Activated CD4-positive, alpha-beta T cell treated with anti-CD3 and anti-CD28 coated beads for 36 hours (primary cell): ENCODE measurements at regions not wholly inside any gene's neighbourhood (a gene's known extent, or its start where the extent isn't known, plus 50 kb on each side); places are given as distances from the start of the nearest gene placed in this dataset.

Experiments used
- ATAC-seq: fragments of 200-7000 bp; cut with Tn5 transposase; one replicate; pipeline ENCODE4 v1.10.0; 2021; ENCODE audit warnings: mild to moderate bottlenecking, moderate library complexity
- CTCF ChIA-PET: fragments of 350-600 bp; sonication (Branson Sonifier 250); formaldehyde crosslinking; loops from one replicate; lab custom pipeline; 2021; ENCODE audit warnings: antibody characterized with exemption; lab: Charles Lee
- POLR2A ChIA-PET: fragments of 350-600 bp; sonication (Branson Sonifier 250); formaldehyde crosslinking; loops from one replicate; lab custom pipeline; 2021; ENCODE audit warnings: antibody characterized with exemption, inconsistent platforms; lab: Charles Lee
- DNase-seq: peaks from one replicate; pipeline ENCODE4 v3.0.0-alpha.2; 2020
- H3K27ac Mint-ChIP-seq: one replicate; pipeline ENCODE4 v1.8.0; 2021; ENCODE audit warnings: mixed read lengths
- H3K27me3 Mint-ChIP-seq: one replicate; pipeline ENCODE4 v1.8.0; 2021; ENCODE audit warnings: mixed read lengths
- H3K36me3 Mint-ChIP-seq: one replicate; pipeline ENCODE4 v1.8.0; 2021; ENCODE audit warnings: low read depth, mixed read lengths
- H3K4me1 Mint-ChIP-seq: one replicate; pipeline ENCODE4 v1.8.0; 2021; ENCODE audit warnings: mixed read lengths
- H3K4me3 Mint-ChIP-seq: one replicate; pipeline ENCODE4 v1.8.0; 2021; ENCODE audit warnings: mild to moderate bottlenecking, moderate library complexity, mixed read lengths
- H3K9me3 Mint-ChIP-seq: one replicate; pipeline ENCODE4 v1.8.0; 2021; ENCODE audit warnings: low read depth, mixed read lengths
- intact Hi-C, 2 experiments: fragments of 100-400 bp; cut with DNase I in 1 of 2; cut with micrococcal nuclease in 1 of 2; formaldehyde crosslinking; loops; one replicate each; pipeline versions ENCODE4 v1.14.2 to v1.15.1; 2022 to 2024; cut with DNase I, micrococcal nuclease

GRCh38 chr9:126036881-126037291 is 289.7 kb downstream of the PBX3 start:
- ChIA-PET CTCF (no interaction called here), POLR2A (no interaction called here)
- DNase-seq = no peak
- intact Hi-C loops = no loop called here
- Mint-ChIP-seq H3K4me1 (no peaks in the 10 kb centered on the region), H3K27ac (no peak overlapping the region), H3K27me3 (peaks cover 17% of the 10 kb centered on the region), H3K4me3 (no peak overlapping the region), H3K36me3 (no peaks in the 10 kb centered on the region), H3K9me3 (no peaks in the 10 kb centered on the region)
- no peak for ATAC-seq

- intact Hi-C loops = no loop called here
- Mint-ChIP-seq H3K4me1 (no peaks in the 10 kb centered on the region), H3K27me3 (peaks cover 13% of the 10 kb centered on the region), H3K36me3 (no peaks in the 10 kb centered on the region), H3K27ac (no peak overlapping the region), H3K4me3 (no peak overlapping the region), H3K9me3 (peaks cover 5% of the 10 kb centered on the region)
- POLR2A ChIA-PET = no interaction called here
- CTCF ChIA-PET = interaction anchor here (0.6 kb wide), 1 partner anchor 172 kb away, joined by 3 read pairs; no protein-coding TSS in a partner anchor
- no peak for DNase-seq
- ATAC-seq = no peak
Observed at GRCh38 chr9:126038790-126039189, 287.8 kb upstream of the MVB12B start.

- Mint-ChIP-seq H3K27me3 (peaks cover 13% of the 10 kb centered on the region), H3K4me3 (no peak overlapping the region), H3K36me3 (no peaks in the 10 kb centered on the region), H3K4me1 (no peaks in the 10 kb centered on the region), H3K27ac (no peak overlapping the region), H3K9me3 (peaks cover 13% of the 10 kb centered on the region)
- intact Hi-C loops = no loop called here
- ChIA-PET POLR2A (no interaction called here), CTCF (interaction anchor here (0.7 kb wide), 1 partner anchor 424 kb away, joined by 3 read pairs; no protein-coding TSS in a partner anchor)
- ATAC-seq = no peak
- DNase-seq = no peak
Observed at GRCh38 chr9:126043681-126044080, 282.9 kb upstream of the MVB12B start.

- Mint-ChIP-seq H3K4me3 (no peak overlapping the region), H3K36me3 (no peaks in the 10 kb centered on the region), H3K27me3 (peaks cover 13% of the 10 kb centered on the region), H3K9me3 (peaks cover 8% of the 10 kb centered on the region), H3K27ac (no peak overlapping the region), H3K4me1 (no peaks in the 10 kb centered on the region)
- DNase-seq = no peak
- POLR2A ChIA-PET = no interaction called here
- intact Hi-C loops = no loop called here
- no peak for ATAC-seq
- CTCF ChIA-PET = interaction anchor here (0.6 kb wide), 1 partner anchor 1623 kb away, joined by 4 read pairs; no protein-coding TSS in a partner anchor
Observed at GRCh38 chr9:126049088-126049487, 277.5 kb upstream of the MVB12B start.

- intact Hi-C loops = no loop called here
- no peaks in the 10 kb centered on the region for H3K4me1 Mint-ChIP-seq
- H3K9me3 Mint-ChIP-seq = peaks cover 5% of the 10 kb centered on the region
- ChIA-PET POLR2A (no interaction called here), CTCF (no interaction called here)
- H3K27me3 Mint-ChIP-seq = peaks cover 8% of the 10 kb centered on the region
- no peaks in the 10 kb centered on the region for H3K36me3 Mint-ChIP-seq
- no peak overlapping the region for H3K27ac Mint-ChIP-seq
- ATAC-seq (no peak), DNase-seq (no peak)
- H3K4me3 Mint-ChIP-seq = no peak overlapping the region
Observed at GRCh38 chr9:126049896-126050604, 276.6 kb upstream of the MVB12B start.

- intact Hi-C loops = no loop called here
- no peak overlapping the region for H3K4me3 Mint-ChIP-seq
- ChIA-PET POLR2A (no interaction called here), CTCF (no interaction called here)
- no peaks in the 10 kb centered on the region for H3K36me3 Mint-ChIP-seq
- ATAC-seq = no peak
- H3K27me3 Mint-ChIP-seq = peaks cover 10% of the 10 kb centered on the region
- DNase-seq = no peak
- peaks cover 5% of the 10 kb centered on the region for H3K9me3 Mint-ChIP-seq
- H3K27ac Mint-ChIP-seq = no peak overlapping the region
- H3K4me1 Mint-ChIP-seq = no peaks in the 10 kb centered on the region
Observed at GRCh38 chr9:126050605-126050990, 276.0 kb upstream of the MVB12B start.

GRCh38 chr9:126051446-126052130 is 275.0 kb upstream of the MVB12B start:
- Mint-ChIP-seq H3K9me3 (no peaks in the 10 kb centered on the region), H3K27ac (no peak overlapping the region), H3K36me3 (no peaks in the 10 kb centered on the region), H3K4me1 (no peaks in the 10 kb centered on the region), H3K27me3 (peaks cover 8% of the 10 kb centered on the region), H3K4me3 (no peak overlapping the region)
- no peak for DNase-seq
- CTCF ChIA-PET = no interaction called here
- POLR2A ChIA-PET = no interaction called here
- no peak for ATAC-seq
- intact Hi-C loops = no loop called here

- intact Hi-C loops = no loop called here
- H3K27me3 Mint-ChIP-seq = peaks cover 8% of the 10 kb centered on the region
- DNase-seq = no peak
- H3K9me3 Mint-ChIP-seq = no peaks in the 10 kb centered on the region
- no peaks in the 10 kb centered on the region for H3K36me3 Mint-ChIP-seq
- ATAC-seq = no peak
- no peak overlapping the region for H3K4me3 Mint-ChIP-seq
- CTCF ChIA-PET = no interaction called here
- no peak overlapping the region for H3K27ac Mint-ChIP-seq
- POLR2A ChIA-PET = no interaction called here
- H3K4me1 Mint-ChIP-seq = no peaks in the 10 kb centered on the region
Observed at GRCh38 chr9:126052791-126053190, 273.8 kb upstream of the MVB12B start.

- ChIA-PET POLR2A (no interaction called here), CTCF (no interaction called here)
- H3K27ac Mint-ChIP-seq = no peak overlapping the region
- no peak for ATAC-seq
- intact Hi-C loops = no loop called here
- H3K9me3 Mint-ChIP-seq = no peaks in the 10 kb centered on the region
- H3K4me3 Mint-ChIP-seq = no peak overlapping the region
- H3K36me3 Mint-ChIP-seq = no peaks in the 10 kb centered on the region
- no peak for DNase-seq
- peaks cover 10% of the 10 kb centered on the region for H3K27me3 Mint-ChIP-seq
- no peaks in the 10 kb centered on the region for H3K4me1 Mint-ChIP-seq
Observed at GRCh38 chr9:126053913-126054312, 272.7 kb upstream of the MVB12B start.

- no peak overlapping the region for H3K27ac Mint-ChIP-seq
- ChIA-PET POLR2A (no interaction called here), CTCF (interaction anchor here (0.5 kb wide), 1 partner anchor 25 kb away, joined by 3 read pairs; no protein-coding TSS in a partner anchor)
- no peaks in the 10 kb centered on the region for H3K4me1 Mint-ChIP-seq
- peaks cover 10% of the 10 kb centered on the region for H3K27me3 Mint-ChIP-seq
- no peaks in the 10 kb centered on the region for H3K36me3 Mint-ChIP-seq
- no peak overlapping the region for H3K4me3 Mint-ChIP-seq
- ATAC-seq (no peak), DNase-seq (no peak)
- intact Hi-C loops = no loop called here
- no peaks in the 10 kb centered on the region for H3K9me3 Mint-ChIP-seq
Observed at GRCh38 chr9:126055381-126055985, 271.1 kb upstream of the MVB12B start.

GRCh38 chr9:126056312-126057021 is 270.2 kb upstream of the MVB12B start:
- intact Hi-C loops = no loop called here
- POLR2A ChIA-PET = no interaction called here
- Mint-ChIP-seq H3K27ac (no peak overlapping the region), H3K27me3 (peaks cover 10% of the 10 kb centered on the region), H3K4me3 (no peak overlapping the region), H3K9me3 (no peaks in the 10 kb centered on the region), H3K4me1 (no peaks in the 10 kb centered on the region), H3K36me3 (no peaks in the 10 kb centered on the region)
- no peak for ATAC-seq
- CTCF ChIA-PET = no interaction called here
- no peak for DNase-seq
